Caco-2 (cell line): ENCODE measurements at regions not wholly inside any gene's neighbourhood (a gene's known extent, or its start where the extent isn't known, plus 50 kb on each side); places are given as distances from the start of the nearest gene placed in this dataset.

ENCODE experiments used
- BruUV-seq: library from RNA; stranded (reverse); fragments of 400-500 nt; replicated peaks from 2 replicates; lab custom pipeline; 2021; lab: Mats Ljungman, UMichigan
- CTCF ChIA-PET: fragments of 300-600 bp; sonication (Branson Sonifier 250); formaldehyde crosslinking; loops from one replicate; lab custom pipeline; 2022; ENCODE audit warnings: antibody characterized with exemption; lab: Charles Lee
- POLR2A ChIA-PET: fragments of 300-600 bp; sonication (Branson Sonifier 250); formaldehyde crosslinking; loops from one replicate; lab custom pipeline; 2022; ENCODE audit warnings: antibody characterized with exemption; lab: Charles Lee
- DNase-seq, 2 experiments: peaks; one replicate each; pipeline versions ENCODE4 v3.0.0 to v3.0.0-alpha.2; 2020 to 2022
- H3K27me3 ChIP-seq: replicated peaks from 2 replicates; pipeline ENCODE4 v1.6.0; 2011; ENCODE audit warnings: low read length; ENCODE audit not compliant: control insufficient read depth, insufficient read depth
- H3K36me3 ChIP-seq: 2 replicates; pipeline ENCODE4 v1.5.1; 2011; ENCODE audit warnings: low read length; ENCODE audit not compliant: control insufficient read depth, insufficient read depth
- H3K4me1 ChIP-seq: fragments of 250-450 bp; sonication (Bioruptor Pico); 2 replicates; pipeline ENCODE4 v1.5.1; 2020; ENCODE audit warnings: mild to moderate bottlenecking
- H3K4me3 ChIP-seq: 2 replicates; pipeline ENCODE4 v1.5.1; 2011; ENCODE audit warnings: low read depth, mild to moderate bottlenecking, control low read depth, low read length
- H3K9me3 ChIP-seq: fragments of 250-450 bp; sonication (Bioruptor Pico); 2 replicates; pipeline ENCODE4 v1.5.1; 2020; ENCODE audit warnings: mild to moderate bottlenecking, moderate library complexity
- H3K27ac Mint-ChIP-seq: one replicate; pipeline ENCODE4 v1.8.0; 2022; ENCODE audit warnings: mixed read lengths; ENCODE audit not compliant: unreplicated experiment
- H3K27me3 Mint-ChIP-seq: one replicate; pipeline ENCODE4 v1.8.0; 2022; ENCODE audit warnings: mixed read lengths; ENCODE audit not compliant: insufficient read depth, unreplicated experiment
- H3K36me3 Mint-ChIP-seq: one replicate; pipeline ENCODE4 v1.8.0; 2022; ENCODE audit warnings: mild to moderate bottlenecking, mixed read lengths; ENCODE audit not compliant: insufficient read depth, unreplicated experiment
- H3K4me1 Mint-ChIP-seq: one replicate; pipeline ENCODE4 v1.8.0; 2022; ENCODE audit warnings: low read depth, mixed read lengths; ENCODE audit not compliant: unreplicated experiment
- H3K4me3 Mint-ChIP-seq: one replicate; pipeline ENCODE4 v1.8.0; 2022; ENCODE audit warnings: mild to moderate bottlenecking, moderate library complexity, mixed read lengths; ENCODE audit not compliant: unreplicated experiment
- H3K9me3 Mint-ChIP-seq: one replicate; pipeline ENCODE4 v1.8.0; 2022; ENCODE audit warnings: mixed read lengths; ENCODE audit not compliant: unreplicated experiment
- CTCF ChIP-seq, 2 experiments: fragments of 200-600 bp in 1 of 2; IDR thresholded peaks; 1 replicate in 1 of 2; 2 replicates in 1 of 2; pipeline versions ENCODE4 v1.5.1 to v1.8.0; 2011 to 2022; ENCODE audit warnings: antibody characterized with exemption in 1 of 2, control low read depth in 1 of 2, inconsistent platforms in 1 of 2, low read depth in 1 of 2, low read length in 1 of 2, mild to moderate bottlenecking in 1 of 2, moderate library complexity in 1 of 2; ENCODE audit not compliant: insufficient read depth in 1 of 2, severe bottlenecking in 1 of 2, unreplicated experiment in 1 of 2
- intact Hi-C: fragments of 100-400 bp; cut with micrococcal nuclease; formaldehyde crosslinking; loops from one replicate; pipeline ENCODE4 v1.10.0; 2022; ENCODE audit not compliant: unreplicated experiment

DNA sequence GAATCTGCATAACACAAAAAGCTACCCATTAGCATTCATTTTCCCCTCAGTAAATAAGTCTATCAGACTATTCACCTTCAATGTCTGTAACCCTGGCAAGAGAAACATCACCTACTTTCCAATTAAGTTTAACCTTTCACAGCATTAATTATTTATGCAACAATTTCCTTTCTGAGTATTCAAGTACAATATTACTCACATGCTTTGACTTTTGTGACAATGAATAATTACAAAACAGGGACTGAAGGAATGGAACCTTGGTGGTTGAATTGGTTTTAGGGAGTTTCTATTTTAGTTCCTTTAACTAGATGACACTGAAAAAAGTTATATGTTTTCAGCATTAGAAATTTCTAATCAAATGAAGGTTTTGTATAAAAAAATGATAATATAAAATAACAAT lies 932.3 kb upstream of the EPHA5 start:
- DNase-seq, result no peak
- intact Hi-C loops, result no loop called here
- Histone ChIP-seq H3K4me1 (no peaks in the 10 kb centered on the region), H3K4me3 (no peak overlapping the region), H3K36me3 (no peaks in the 10 kb centered on the region), H3K9me3 (no peaks in the 10 kb centered on the region), H3K27me3 (no peaks in the 10 kb centered on the region)
- no peak for TF ChIP-seq CTCF (IDR thresholded peaks at IDR 0.05; ENCODE audit: insufficient read depth in 1 of 2, low read depth in 1 of 2, low read length in 1 of 2, severe bottlenecking in 1 of 2, unreplicated experiment in 1 of 2)
- POLR2A ChIA-PET, result no interaction called here
- CTCF ChIA-PET, result no interaction called here
- Mint-ChIP-seq H3K27me3 (no peaks in the 10 kb centered on the region), H3K36me3 (no peaks in the 10 kb centered on the region), H3K27ac (no peak overlapping the region), H3K9me3 (no peaks in the 10 kb centered on the region), H3K4me1 (no peaks in the 10 kb centered on the region), H3K4me3 (no peak overlapping the region)
- no TSS peak for BruUV-seq

DNA sequence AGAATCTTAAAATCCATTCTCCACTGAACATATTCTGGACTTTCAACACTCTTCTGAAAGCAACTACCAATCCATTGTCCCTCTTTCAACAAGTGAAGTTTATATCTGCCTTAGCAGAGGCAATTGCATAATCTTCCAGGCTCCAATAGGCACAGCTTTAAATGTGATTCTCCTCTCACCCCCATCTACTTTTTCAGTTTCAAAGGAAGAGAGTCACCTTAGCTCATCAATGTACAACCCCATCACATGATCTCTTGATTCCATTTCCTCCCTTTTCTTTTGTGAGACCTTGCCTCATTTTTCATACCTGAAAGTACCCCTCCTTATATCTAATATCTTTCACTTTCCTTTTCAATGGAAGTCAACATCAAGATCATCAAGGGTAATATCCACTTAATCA lies 921.7 kb upstream of the EPHA5 start:
- Mint-ChIP-seq H3K4me1 (no peaks in the 10 kb centered on the region), H3K9me3 (no peaks in the 10 kb centered on the region), H3K4me3 (no peak overlapping the region), H3K27ac (no peak overlapping the region), H3K36me3 (no peaks in the 10 kb centered on the region), H3K27me3 (no peaks in the 10 kb centered on the region)
- H3K36me3 ChIP-seq, result no peaks in the 10 kb centered on the region
- no peak for TF ChIP-seq CTCF (IDR thresholded peaks at IDR 0.05; ENCODE audit: insufficient read depth in 1 of 2, low read depth in 1 of 2, low read length in 1 of 2, severe bottlenecking in 1 of 2, unreplicated experiment in 1 of 2)
- no peaks in the 10 kb centered on the region for H3K9me3 ChIP-seq
- ChIA-PET POLR2A (no interaction called here), CTCF (no interaction called here)
- intact Hi-C loops, result no loop called here
- BruUV-seq, result no TSS peak
- H3K4me3 ChIP-seq, result no peak overlapping the region
- no peaks in the 10 kb centered on the region for H3K4me1 ChIP-seq
- no peaks in the 10 kb centered on the region for H3K27me3 ChIP-seq
- no peak for DNase-seq

DNA sequence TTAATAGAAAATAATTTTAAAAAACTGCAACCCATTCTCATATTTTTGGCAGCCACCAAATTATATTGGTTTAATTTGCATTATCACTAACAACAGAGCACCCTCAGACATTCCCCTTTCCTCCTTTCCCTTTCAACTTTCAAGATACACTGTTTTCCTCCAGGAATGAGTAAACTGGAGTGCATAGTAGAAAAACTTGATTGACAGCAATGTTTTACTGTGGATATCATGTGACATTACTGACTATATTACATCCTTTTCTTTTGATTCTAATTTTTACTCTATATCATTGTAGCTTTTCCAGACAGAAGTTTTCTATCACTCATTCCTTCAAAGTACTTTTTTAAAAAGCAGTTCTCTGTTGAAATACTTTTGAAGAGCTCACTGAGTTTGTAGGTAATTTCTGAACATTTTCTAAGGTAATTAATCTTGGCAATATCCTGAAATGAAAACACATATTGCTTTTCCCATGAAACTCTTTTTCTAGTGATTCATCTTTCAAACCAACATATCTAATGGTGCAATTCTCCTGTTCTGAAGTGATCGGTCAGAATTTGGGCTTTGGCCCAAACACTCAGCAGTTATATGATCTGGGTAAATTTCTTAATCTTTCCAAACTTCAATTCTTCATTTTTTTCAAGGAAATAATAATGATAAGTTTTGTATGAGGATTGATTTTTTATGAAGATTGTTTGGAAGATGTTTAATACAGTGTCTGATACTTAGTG lies 920.4 kb upstream of the EPHA5 start:
- H3K4me1 ChIP-seq, result no peaks in the 10 kb centered on the region
- no peak overlapping the region for H3K4me3 Mint-ChIP-seq
- H3K27me3 Mint-ChIP-seq, result no peaks in the 10 kb centered on the region
- H3K4me3 ChIP-seq, result no peak overlapping the region
- ChIA-PET POLR2A (no interaction called here), CTCF (no interaction called here)
- TF ChIP-seq CTCF (IDR thresholded peaks at IDR 0.05; ENCODE audit: insufficient read depth in 1 of 2, low read depth in 1 of 2, low read length in 1 of 2, severe bottlenecking in 1 of 2, unreplicated experiment in 1 of 2), result no peak
- no peaks in the 10 kb centered on the region for H3K36me3 Mint-ChIP-seq
- no peaks in the 10 kb centered on the region for H3K9me3 ChIP-seq
- BruUV-seq, result no TSS peak
- no peaks in the 10 kb centered on the region for H3K36me3 ChIP-seq
- no peaks in the 10 kb centered on the region for H3K4me1 Mint-ChIP-seq
- intact Hi-C loops, result no loop called here
- no peaks in the 10 kb centered on the region for H3K9me3 Mint-ChIP-seq
- DNase-seq, result no peak
- no peak overlapping the region for H3K27ac Mint-ChIP-seq
- H3K27me3 ChIP-seq, result no peaks in the 10 kb centered on the region
